ENCODE measurements at regions not wholly inside any gene's neighbourhood (a gene's known extent, or its start where the extent isn't known, plus 50 kb on each side); places are given as distances from the start of the nearest gene placed in this dataset.
"Not testable (repeated sequence)": the region's sequence is repeated elsewhere in the genome, so short reads cannot be mapped to it uniquely, and the experiment has no call there.

- in situ Hi-C loops (cut with HindIII; ENCODE audit: low sequenced_read_pairs): no loop called here
Measured at GRCh38 chr15:39013262-39013661, 448.6 kb upstream of the RASGRP1 start.

GRCh38 chr15:39014682-39015081 lies 450.1 kb upstream of the RASGRP1 start:
- in situ Hi-C loops (cut with HindIII; ENCODE audit: low sequenced_read_pairs): no loop called here

- in situ Hi-C loops (cut with HindIII; ENCODE audit: low sequenced_read_pairs): no loop called here
Measured at GRCh38 chr15:39016706-39017105, 452.1 kb upstream of the RASGRP1 start.

GRCh38 chr15:39018966-39019365 lies 454.4 kb upstream of the RASGRP1 start:
- in situ Hi-C loops (cut with HindIII; ENCODE audit: low sequenced_read_pairs): no loop called here

- in situ Hi-C loops (cut with HindIII; ENCODE audit: low sequenced_read_pairs): no loop called here
Measured at GRCh38 chr15:39021341-39021740, 456.7 kb upstream of the RASGRP1 start.

GRCh38 chr15:39022532-39023305 lies 458.1 kb upstream of the RASGRP1 start:
- in situ Hi-C loops (cut with HindIII; ENCODE audit: low sequenced_read_pairs): no loop called here

GRCh38 chr15:39025321-39025720 lies 460.7 kb upstream of the RASGRP1 start:
- in situ Hi-C loops (cut with HindIII; ENCODE audit: low sequenced_read_pairs): no loop called here

- in situ Hi-C loops (cut with HindIII; ENCODE audit: low sequenced_read_pairs): no loop called here
Measured at GRCh38 chr15:39025881-39026280, 461.3 kb upstream of the RASGRP1 start.

- in situ Hi-C loops (cut with HindIII; ENCODE audit: low sequenced_read_pairs): no loop called here
Measured at GRCh38 chr15:39028069-39028468, 463.5 kb upstream of the RASGRP1 start.

GRCh38 chr15:39029741-39030140 lies 465.1 kb upstream of the RASGRP1 start:
- in situ Hi-C loops (cut with HindIII; ENCODE audit: low sequenced_read_pairs): no loop called here

- in situ Hi-C loops (cut with HindIII; ENCODE audit: low sequenced_read_pairs): no loop called here
Measured at GRCh38 chr15:39030291-39031070, 465.9 kb upstream of the RASGRP1 start.

- in situ Hi-C loops (cut with HindIII; ENCODE audit: low sequenced_read_pairs): no loop called here
Measured at GRCh38 chr15:39031596-39031995, 467.0 kb upstream of the RASGRP1 start.

- in situ Hi-C loops (cut with HindIII; ENCODE audit: low sequenced_read_pairs): no loop called here
Measured at GRCh38 chr15:39034816-39035215, 470.2 kb upstream of the RASGRP1 start.

- in situ Hi-C loops (cut with HindIII; ENCODE audit: low sequenced_read_pairs): not testable (repeated sequence)
Measured at GRCh38 chr15:39037611-39038010, 473.0 kb upstream of the RASGRP1 start.

GRCh38 chr15:39040861-39041260 lies 476.2 kb upstream of the RASGRP1 start:
- in situ Hi-C loops (cut with HindIII; ENCODE audit: low sequenced_read_pairs): no loop called here

- in situ Hi-C loops (cut with HindIII; ENCODE audit: low sequenced_read_pairs): no loop called here
Measured at GRCh38 chr15:39041979-39042495, 477.4 kb upstream of the RASGRP1 start.

GRCh38 chr15:39051626-39052322 lies 487.2 kb upstream of the RASGRP1 start:
- in situ Hi-C loops (cut with HindIII; ENCODE audit: low sequenced_read_pairs): no loop called here

- in situ Hi-C loops (cut with HindIII; ENCODE audit: low sequenced_read_pairs): no loop called here
Measured at GRCh38 chr15:39052323-39052705, 487.7 kb upstream of the RASGRP1 start.

GRCh38 chr15:39053480-39053879 lies 488.9 kb upstream of the RASGRP1 start:
- in situ Hi-C loops (cut with HindIII; ENCODE audit: low sequenced_read_pairs): no loop called here

GRCh38 chr15:39054128-39054732 lies 489.6 kb upstream of the RASGRP1 start:
- in situ Hi-C loops (cut with HindIII; ENCODE audit: low sequenced_read_pairs): no loop called here

- in situ Hi-C loops (cut with HindIII; ENCODE audit: low sequenced_read_pairs): no loop called here
Measured at GRCh38 chr15:39056357-39056756, 491.7 kb upstream of the RASGRP1 start.

Measured in endothelial cell of hepatic sinusoid (primary cell).